Prostate gland (tissue), 2 donors: ENCODE measurements at regions not wholly inside any gene's neighbourhood (a gene's known extent, or its start where the extent isn't known, plus 50 kb on each side); places are given as distances from the start of the nearest gene placed in this dataset.
"Not testable (repeated sequence)": the region's sequence is repeated elsewhere in the genome, so short reads cannot be mapped to it uniquely, and the experiment has no call there.

Experiments
- DNase-seq: peaks from one replicate; pipeline ENCODE4 v3.0.0-alpha.2; 2019; ENCODE audit warnings: low spot score
- H3K27ac ChIP-seq, 2 donors: fragments of 200-600 bp; sonication (generic); 2 replicates each; pipeline ENCODE4 v1.5.1; 2017 to 2019
- H3K27me3 ChIP-seq: fragments of 200-600 bp; sonication (generic); replicated peaks from 2 replicates; pipeline ENCODE4 v1.5.1; 2019; ENCODE audit not compliant: insufficient read depth
- H3K36me3 ChIP-seq, 2 donors: fragments of 200-600 bp; sonication (generic); 1 replicate in 1 of 2; 2 replicates in 1 of 2; pipeline versions ENCODE4 v1.5.1 to v1.8.1; 2017 to 2019
- H3K4me1 ChIP-seq: fragments of 200-600 bp; sonication (generic); replicated peaks from 2 replicates; pipeline ENCODE4 v1.5.1; 2019
- H3K4me3 ChIP-seq, 2 donors: fragments of 200-600 bp; sonication (generic); 2 replicates each; pipeline ENCODE4 v1.5.1; 2017 to 2019
- H3K9me3 ChIP-seq: fragments of 200-600 bp; sonication (generic); 2 replicates; pipeline ENCODE4 v1.5.1; 2017
- POLR2A ChIP-seq: fragments of 450-650 bp; IDR thresholded peaks from one replicate; pipeline ENCODE4 v1.6.1; 2016; ENCODE audit warnings: antibody characterized with exemption, mild to moderate bottlenecking
- POLR2AphosphoS5 ChIP-seq: sonication (generic); formaldehyde crosslinking; IDR thresholded peaks from one replicate; pipeline ENCODE4 v1.6.1; 2017; ENCODE audit warnings: antibody characterized with exemption
- WGBS: methylation state at CpG from one replicate; pipeline ENCODE4 v1.1.5; 2018; 5-methylcytosine and 5-hydroxymethylcytosine counted together
- intact Hi-C: fragments of 100-400 bp; cut with DNase I; formaldehyde crosslinking; loops from one replicate; pipeline ENCODE4 v1.14.2; 2022
- TF ChIP-seq, protein P1 (sequence below), 4 experiments: fragments of 200-600 bp in 2 of 4; fragments of 450-650 bp in 2 of 4; sonication (generic) in 2 of 4; IDR thresholded peaks; 1 replicate in 3 of 4; 2 replicates in 1 of 4; pipeline ENCODE4 v1.5.1; 2016 to 2019; ENCODE audit warnings: antibody characterized with exemption in 4 of 4, mild to moderate bottlenecking in 2 of 4, moderate library complexity in 2 of 4

DNA sequence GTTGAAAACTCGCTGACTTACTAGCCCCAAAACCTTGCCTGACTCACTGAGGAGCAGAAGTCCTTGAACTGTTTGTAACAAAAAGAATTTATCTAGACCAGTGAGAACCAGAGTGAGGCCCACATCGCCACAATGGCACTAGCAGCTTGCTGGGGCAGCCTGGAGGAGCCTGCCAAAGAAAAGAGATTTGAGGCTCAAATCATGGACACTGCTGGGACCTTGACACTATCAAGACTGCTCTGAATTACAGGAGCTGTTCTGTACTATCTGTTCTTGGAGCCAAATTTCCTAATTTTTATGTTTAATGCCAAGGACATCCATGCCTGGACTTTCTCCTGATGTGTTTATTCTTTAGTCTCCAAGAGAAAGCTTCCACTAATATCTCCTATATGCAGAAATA, 82.0 kb upstream of the JCAD start:
- 91% methylated on average over 2 of the region's 2 CpGs for WGBS
- intact Hi-C loops: no loop called here
- H3K4me3 ChIP-seq: no peak overlapping the region
- H3K27me3 ChIP-seq: no peaks in the 10 kb centered on the region
- H3K27ac ChIP-seq: no peak overlapping the region
- DNase-seq: no peak
- no peak for TF ChIP-seq POLR2AphosphoS5
- TF ChIP-seq, protein P1, sequence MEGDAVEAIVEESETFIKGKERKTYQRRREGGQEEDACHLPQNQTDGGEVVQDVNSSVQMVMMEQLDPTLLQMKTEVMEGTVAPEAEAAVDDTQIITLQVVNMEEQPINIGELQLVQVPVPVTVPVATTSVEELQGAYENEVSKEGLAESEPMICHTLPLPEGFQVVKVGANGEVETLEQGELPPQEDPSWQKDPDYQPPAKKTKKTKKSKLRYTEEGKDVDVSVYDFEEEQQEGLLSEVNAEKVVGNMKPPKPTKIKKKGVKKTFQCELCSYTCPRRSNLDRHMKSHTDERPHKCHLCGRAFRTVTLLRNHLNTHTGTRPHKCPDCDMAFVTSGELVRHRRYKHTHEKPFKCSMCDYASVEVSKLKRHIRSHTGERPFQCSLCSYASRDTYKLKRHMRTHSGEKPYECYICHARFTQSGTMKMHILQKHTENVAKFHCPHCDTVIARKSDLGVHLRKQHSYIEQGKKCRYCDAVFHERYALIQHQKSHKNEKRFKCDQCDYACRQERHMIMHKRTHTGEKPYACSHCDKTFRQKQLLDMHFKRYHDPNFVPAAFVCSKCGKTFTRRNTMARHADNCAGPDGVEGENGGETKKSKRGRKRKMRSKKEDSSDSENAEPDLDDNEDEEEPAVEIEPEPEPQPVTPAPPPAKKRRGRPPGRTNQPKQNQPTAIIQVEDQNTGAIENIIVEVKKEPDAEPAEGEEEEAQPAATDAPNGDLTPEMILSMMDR (IDR thresholded peaks at IDR 0.05): no peak
- TF ChIP-seq POLR2A: no peak
- H3K9me3 ChIP-seq: no peaks in the 10 kb centered on the region
- H3K4me1 ChIP-seq: no peaks in the 10 kb centered on the region
- no peaks in the 10 kb centered on the region for H3K36me3 ChIP-seq

DNA sequence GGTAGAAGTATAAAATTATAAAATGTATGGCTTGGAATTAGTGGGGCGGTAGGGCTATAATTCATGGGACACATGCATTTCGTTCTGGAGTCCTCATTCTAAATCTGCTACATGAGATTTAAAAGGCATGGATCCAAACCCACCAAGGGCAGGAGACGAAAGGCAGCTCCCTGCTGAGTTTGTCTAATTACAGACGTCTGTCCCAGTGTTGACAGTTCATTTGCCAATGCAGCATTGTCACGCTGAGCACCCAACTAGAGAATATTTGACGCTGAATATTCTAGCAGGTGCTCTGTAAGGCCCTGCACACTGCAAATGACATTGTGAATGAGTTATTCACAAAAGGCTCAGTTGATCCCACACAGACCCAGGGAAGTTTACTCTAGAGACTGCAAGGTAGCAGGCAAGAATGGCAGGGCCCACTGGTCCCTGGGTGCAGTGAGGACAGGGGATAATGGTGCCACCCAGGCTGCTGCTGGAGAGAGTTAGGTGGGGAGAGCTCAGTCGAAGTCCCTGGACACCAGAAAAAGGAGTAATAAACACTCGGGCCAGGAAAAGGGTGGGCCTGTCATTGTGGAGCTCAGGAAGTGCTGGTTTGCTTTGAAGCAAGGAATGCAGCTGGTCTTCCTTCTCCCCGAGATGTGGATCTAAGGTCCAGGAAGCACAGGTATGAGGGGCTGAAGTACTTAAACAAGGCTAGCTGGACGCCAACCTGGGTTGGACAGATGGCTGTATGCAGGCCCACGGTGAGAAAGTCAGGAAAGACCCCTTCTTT, 75.0 kb upstream of the JCAD start:
- Histone ChIP-seq H3K27ac (no peak overlapping the region), H3K27me3 (no peaks in the 10 kb centered on the region), H3K4me1 (no peaks in the 10 kb centered on the region), H3K36me3 (no peaks in the 10 kb centered on the region), H3K4me3 (no peak overlapping the region), H3K9me3 (no peaks in the 10 kb centered on the region)
- intact Hi-C loops: no loop called here
- WGBS: 54% methylated on average over 11 of the region's 11 CpGs
- no peak for DNase-seq
- TF ChIP-seq POLR2AphosphoS5: no peak
- TF ChIP-seq, protein P1 (IDR thresholded peaks at IDR 0.05): no peak
- TF ChIP-seq POLR2A: no peak

DNA sequence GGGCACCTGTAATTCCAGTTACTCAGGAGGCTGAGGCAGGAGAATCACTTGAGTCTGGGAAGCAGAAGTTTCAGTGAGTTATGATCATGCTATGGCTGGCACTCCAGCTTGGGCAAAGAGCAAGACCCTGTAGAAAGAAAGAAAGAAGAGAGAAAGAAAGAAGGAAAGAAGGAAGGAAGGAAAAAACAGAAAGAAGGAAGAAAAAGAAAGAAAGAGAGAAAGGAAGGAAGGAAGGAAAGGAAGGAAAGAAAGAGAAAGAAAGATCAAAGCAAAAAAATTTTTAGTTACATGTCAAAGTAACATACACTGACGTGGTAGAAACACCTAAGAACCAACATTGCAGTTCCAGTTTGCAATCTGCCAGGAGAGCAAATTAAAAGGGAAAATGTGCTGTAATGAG, 73.8 kb upstream of the JCAD start:
- DNase-seq: no peak
- intact Hi-C loops: no loop called here
- Histone ChIP-seq H3K36me3 (no peaks in the 10 kb centered on the region), H3K4me3 (no peak overlapping the region), H3K27ac (no peak overlapping the region), H3K27me3 (no peaks in the 10 kb centered on the region), H3K4me1 (no peaks in the 10 kb centered on the region), H3K9me3 (no peaks in the 10 kb centered on the region)
- TF ChIP-seq POLR2A (no peak), POLR2AphosphoS5 (no peak)
- TF ChIP-seq, protein P1 (IDR thresholded peaks at IDR 0.05): no peak
- 95% methylated on average over 1 of the region's 1 CpG for WGBS

DNA sequence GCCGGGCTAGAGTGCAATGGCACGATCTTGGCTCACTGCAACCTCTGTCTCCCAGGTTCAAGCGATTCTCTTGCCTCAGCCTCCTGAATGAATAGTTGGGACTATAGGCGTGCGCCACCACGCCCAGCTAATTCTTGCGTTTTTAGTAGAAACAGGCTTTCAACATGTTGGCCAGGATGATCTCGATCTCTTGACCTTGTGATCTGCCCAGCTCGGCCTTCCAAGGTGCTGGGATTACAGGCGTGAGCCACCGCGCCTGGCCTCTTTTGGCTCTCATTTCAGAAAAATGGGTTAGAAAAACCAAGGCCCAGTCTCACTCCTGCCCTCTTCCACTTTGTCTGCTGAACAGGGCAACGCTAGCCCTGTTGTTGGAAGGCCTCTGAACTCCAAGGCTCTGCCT, 72.0 kb upstream of the JCAD start:
- H3K27me3 ChIP-seq, H3K4me3 ChIP-seq, intact Hi-C loops, H3K36me3 ChIP-seq, DNase-seq, H3K27ac ChIP-seq, H3K9me3 ChIP-seq, H3K4me1 ChIP-seq: not testable (repeated sequence)
- WGBS: 96% methylated on average over 13 of the region's 13 CpGs

DNA sequence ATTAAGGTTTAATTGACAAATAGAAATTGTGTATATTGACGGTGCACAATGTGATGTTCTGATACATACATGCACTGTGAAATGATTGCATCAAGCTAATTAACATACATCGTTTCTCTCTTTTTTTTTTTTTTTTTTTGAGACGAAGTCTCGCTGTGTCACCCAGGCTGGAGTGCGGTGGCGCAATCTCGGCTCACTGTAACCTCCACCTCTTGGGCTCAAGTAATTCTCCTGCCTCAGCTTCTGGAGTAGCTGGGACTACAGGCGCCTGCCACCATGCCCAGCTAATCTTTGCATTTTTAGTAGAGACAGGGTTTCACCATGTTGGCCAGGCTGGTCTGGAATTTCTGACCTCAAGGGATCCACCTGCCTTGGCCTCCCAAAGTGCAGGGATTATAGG, 69.9 kb upstream of the JCAD start:
- H3K9me3 ChIP-seq, DNase-seq, H3K27me3 ChIP-seq, intact Hi-C loops, H3K36me3 ChIP-seq, H3K27ac ChIP-seq, H3K4me3 ChIP-seq, H3K4me1 ChIP-seq: not testable (repeated sequence)
- 98% methylated on average over 8 of the region's 8 CpGs for WGBS

DNA sequence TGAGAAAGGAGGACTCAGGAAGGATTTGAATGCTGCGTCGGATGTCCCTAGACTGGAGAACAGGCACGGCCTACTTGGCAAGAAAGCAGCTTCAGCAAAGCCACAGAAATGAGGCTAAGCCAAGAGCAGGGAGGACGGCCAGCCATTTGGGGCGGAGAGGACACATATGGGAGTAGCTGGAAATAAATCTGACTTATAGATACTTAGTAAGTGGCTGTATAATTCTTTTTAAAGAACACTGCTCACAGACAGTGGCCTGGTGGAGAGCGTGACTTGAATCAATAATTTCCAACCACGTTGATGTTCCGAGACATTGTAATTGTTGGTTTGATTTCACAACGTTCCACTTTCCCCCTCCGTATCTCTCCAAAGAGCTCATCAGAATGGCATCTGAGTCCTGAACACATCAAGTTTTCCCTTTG, 67.7 kb upstream of the JCAD start:
- TF ChIP-seq, protein P1 (IDR thresholded peaks at IDR 0.05): no peak
- TF ChIP-seq POLR2A (no peak), POLR2AphosphoS5 (no peak)
- no peak for DNase-seq
- Histone ChIP-seq H3K4me1 (no peaks in the 10 kb centered on the region), H3K4me3 (no peak overlapping the region), H3K9me3 (no peaks in the 10 kb centered on the region), H3K27ac (no peak overlapping the region), H3K27me3 (no peaks in the 10 kb centered on the region), H3K36me3 (no peaks in the 10 kb centered on the region)
- 85% methylated on average over 10 of the region's 10 CpGs for WGBS
- intact Hi-C loops: no loop called here
